NCI-H1105 treated with DMSO at 0.1 percent for 48 hours (cell line): ENCODE measurements at regions not wholly inside any gene's neighbourhood (a gene's known extent, or its start where the extent isn't known, plus 50 kb on each side); places are given as distances from the start of the nearest gene placed in this dataset.
"Not testable (repeated sequence)": the region's sequence is repeated elsewhere in the genome, so short reads cannot be mapped to it uniquely, and the experiment has no call there.

ENCODE experiments used
- DNase-seq: peaks from one replicate; lab custom pipeline; 2025; lab: John Stamatoyannopoulos, UW

DNA sequence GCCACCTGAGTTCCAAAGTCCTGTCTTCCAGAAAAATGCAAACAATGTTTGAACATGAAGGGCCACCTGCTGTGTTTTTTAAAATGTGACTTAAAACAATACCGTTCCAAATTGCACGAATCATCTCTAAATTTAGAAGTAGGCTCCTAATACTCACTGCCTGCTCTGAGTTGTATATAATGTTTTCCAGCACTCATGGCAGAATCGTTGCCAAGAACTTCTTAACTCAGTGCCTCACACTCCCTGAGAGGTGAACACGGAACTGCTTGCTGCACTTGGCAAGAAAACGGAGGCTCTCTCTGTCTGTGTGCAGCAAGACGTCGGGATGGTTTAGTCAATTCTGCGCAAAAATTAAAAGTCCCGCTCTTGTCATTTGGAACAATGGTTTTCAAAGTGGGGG is 757.3 kb upstream of the AUTS2 start:
- no peak for DNase-seq

DNA sequence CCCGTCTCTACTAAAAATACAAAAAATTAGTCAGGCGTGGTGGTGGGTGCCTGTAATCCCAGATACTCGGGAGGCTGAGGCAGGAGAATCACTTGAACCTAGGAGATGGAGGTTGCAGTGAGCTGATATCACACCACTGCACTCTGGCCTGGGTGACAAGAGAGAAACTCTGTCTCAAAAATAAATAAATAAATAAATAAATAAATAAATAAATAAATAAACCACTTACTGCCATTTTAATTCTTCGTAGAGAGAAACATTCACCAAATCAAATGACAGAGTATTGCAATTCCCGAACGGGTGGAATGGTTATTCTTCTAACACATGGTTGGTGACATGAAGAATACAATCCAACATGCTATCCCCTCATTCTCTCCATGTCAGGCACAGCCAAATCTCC is 754.3 kb upstream of the AUTS2 start:
- DNase-seq: not testable (repeated sequence)

DNA sequence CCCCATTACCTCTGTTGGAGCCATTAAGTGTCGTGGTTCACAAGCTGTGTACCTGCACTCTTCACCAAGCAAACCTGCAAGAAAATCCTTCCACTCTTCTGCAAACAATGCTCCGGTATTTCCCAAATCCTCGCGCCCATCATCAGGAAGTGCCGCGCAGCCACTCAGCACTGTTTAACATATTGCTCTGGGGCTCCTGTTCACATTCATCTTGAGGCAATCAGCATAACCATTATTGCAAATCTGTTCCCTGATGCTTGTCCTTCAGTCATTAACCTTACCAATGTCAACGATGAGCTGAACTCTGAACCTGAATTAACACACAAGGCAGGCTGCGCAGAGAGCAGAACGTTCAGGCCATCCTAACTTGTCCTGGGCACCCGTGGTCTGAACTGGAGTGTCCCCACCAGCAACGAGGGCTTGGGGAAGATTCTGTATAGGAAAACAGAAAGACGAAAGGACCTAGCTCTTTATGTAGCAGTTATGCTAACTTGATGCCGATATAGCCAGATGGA is 751.4 kb upstream of the AUTS2 start:
- no peak for DNase-seq

DNA sequence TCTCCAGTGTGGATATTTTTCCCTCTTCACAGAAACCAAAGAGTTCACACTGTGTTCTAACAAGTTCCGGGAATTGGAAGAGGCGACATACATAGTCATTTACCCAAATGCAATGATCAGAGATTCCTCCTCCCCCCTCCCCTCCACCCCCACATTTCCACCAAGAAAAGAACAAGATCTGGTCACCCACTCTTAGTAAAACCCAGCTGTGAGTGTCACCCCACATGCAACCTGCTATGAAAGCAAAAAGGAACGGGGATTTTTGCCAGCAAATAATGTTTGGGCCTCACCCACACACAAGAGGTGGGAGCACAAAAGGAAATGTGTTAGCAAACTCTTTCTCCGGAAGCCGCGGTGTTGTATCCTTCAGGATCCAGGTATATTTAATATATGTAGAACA is 745.0 kb upstream of the AUTS2 start:
- no peak for DNase-seq

DNA sequence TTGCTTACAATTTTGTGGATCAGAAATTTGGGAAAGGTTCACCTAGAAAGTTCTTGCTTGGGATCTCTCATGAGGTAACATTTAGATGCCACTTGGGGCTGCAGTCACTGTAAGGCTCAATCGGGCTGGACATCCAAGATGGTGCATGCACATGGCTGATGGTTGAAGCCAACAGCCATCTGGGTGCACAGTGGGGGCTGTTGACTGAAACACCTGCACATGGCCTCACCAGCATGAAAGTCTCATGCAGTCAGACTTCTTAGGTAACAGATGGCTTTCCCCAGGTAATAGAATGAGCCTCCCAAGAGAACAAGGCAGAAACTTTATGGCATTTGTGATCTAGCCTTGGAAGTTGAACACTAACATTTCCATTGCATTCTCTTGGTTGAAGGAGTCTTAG is 740.7 kb upstream of the AUTS2 start:
- no peak for DNase-seq

DNA sequence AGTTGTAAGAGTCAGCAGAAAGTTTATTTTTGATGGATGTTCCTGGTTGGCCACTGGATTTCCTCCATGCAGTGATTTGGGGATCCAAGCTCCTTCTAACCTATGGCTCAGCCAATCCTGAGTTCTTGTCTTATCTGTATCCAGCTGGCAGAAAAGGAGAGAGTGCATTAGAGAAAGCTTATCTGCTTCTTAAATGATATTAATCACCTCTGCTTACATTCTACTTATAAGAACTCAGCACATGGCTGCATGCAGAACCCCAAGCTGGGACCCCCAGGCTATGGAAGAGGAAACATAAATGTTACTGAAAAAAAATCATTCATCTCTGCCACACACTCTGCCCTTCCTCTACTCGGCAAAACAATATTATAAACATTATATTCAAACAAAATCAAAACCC is 739.8 kb upstream of the AUTS2 start:
- no peak for DNase-seq

DNA sequence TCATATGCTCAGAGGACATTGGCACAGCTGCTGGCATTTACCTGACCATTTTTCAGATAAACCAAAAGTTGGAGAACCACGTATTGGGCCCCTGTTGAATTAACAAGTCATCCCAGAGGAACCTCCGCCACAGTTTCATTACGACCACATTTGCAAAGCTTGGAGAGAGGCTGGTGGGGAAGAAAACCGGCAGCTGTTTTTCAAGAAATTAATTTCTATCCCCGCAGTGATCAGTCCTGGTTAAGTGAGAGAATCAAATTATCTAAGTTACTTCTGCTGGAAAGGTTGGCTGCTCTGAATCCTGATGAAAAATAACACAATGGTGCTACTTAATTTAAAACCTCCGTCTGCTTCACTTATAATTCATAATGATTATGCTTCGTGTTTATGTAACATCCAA is 737.1 kb upstream of the AUTS2 start:
- DNase-seq: no peak

DNA sequence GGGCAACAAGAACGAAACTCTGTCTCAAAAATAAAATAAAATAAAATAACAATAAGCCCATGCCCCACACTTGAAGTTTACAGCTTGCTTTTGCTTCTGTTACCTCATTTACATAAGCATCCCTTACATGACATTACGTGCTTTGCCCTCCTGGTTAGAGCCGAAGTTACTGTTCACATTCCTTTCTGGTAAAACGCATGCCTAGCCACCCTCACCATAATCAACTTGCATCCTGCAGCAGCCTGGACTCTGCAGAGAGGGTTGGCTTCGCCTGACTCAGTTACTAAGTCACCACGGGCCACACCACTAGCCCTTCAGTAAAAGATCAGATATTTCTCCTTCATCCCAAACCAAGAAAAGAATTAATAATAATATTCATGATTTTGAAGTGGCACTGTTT is 736.0 kb upstream of the AUTS2 start:
- DNase-seq: no peak

DNA sequence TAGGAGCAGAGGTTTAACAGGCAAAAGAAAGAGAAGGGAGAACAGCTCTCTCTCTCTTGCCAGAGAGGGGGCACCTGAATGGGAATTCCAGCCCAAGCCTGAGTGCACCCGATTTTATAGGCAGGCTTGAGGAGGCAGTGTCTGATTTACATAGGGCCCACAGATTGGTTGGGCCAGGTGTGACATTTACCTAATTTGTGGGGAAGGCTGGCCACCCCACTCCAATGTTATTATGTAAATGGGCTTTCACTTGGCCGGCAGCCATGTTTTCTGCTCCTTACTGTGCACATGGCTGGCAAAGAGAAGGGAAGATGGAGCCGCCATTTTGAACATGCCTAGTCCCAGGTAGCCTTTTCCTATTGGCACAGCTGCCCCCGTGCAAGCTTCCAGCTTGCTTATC is 735.5 kb upstream of the AUTS2 start:
- DNase-seq: peak; percentile 37

DNA sequence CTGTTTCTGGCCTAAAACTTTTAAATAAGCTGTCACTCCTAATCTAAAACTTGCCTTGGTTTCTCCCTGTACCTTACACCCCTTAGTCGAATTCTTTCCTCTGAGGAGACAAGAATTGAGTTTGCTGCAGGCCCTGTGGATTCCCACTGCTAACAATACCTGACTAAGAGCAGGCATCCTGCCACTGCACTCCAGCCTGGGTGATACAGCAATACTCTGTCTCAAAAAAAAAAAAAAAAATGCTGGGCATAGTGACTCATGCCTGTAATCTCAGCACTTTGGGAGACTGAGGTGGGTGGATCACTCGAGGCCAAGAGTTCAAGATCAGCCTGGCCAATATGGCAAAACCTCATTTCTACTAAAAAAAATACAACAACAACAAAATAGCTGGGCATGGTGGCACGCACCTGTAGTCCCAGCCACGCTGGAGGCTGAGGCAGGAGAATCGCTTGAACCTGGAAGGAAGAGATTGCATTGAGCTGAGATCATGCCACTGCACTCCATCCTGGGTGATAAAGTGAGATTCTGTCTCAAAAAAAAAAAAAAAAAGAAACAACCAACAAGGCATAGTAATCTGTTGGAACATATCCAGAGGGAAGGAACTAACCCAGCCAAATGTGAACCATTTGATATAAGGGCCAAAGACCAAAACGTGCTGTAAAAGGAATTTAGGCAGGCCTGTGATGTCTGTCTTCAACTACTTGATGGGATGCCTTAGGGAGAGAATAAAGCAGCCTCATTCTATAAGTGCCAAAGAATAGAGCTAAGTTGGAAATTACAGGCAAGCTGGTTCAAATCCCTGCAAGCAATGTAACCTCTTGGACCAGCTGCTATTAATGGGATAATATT is 732.7 kb upstream of the AUTS2 start:
- no peak for DNase-seq

DNA sequence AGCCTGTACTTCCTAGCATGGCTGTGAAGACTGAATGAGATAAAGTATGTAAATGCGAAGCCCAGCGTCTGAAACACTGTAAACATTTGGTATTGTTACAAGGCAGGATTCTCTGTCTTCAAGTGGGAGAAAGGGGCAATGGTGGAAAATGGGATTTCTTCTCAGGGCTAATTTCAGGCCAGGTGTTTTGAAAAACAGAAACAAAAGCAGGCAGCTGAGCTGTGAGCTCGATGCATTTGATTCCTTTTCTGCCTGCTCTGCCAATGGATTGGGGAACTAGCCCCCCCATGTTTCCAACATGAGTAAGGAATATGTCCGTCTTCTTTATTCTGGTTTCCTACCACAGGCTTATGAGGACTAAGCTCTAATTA is 732.1 kb upstream of the AUTS2 start:
- peak; percentile 94 for DNase-seq

DNA sequence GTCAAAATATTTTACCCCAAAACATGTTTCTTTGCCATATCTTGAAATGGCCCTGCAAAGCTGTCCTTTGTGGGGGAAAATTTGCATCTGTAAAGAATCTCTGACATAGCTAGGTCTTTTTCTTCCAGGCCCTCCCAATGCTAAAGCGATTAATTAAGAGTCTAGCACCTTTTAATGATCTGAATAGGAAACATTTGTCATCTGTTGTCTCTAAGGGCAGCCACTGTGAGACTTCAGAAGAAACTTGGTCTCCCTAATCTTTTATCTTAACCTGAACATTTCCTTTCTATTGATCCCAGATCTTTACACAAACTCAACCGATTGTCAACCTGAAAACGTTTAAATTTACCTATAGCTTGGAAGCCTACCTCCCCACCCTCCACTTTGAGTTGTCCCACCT is 731.6 kb upstream of the AUTS2 start:
- not testable (repeated sequence) for DNase-seq

DNA sequence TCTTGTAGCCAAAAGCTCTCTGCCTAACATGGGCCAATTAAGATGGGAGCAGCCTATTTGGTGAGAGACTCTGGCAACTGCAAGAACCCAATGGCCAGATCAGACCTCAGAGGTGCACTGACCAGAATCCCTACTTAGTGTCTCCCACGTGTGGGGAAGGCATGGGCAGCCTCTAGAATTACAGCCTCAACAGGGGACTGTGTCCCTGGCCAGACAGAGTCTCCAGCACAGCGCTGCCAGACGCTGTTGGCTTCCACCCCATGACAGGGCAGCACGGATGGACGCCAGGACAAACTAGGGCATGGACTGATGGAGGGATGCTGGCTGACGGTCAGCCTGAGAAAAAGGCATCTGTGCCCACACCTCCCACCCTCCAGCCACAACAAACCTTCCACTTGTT is 729.3 kb upstream of the AUTS2 start:
- DNase-seq: no peak

DNA sequence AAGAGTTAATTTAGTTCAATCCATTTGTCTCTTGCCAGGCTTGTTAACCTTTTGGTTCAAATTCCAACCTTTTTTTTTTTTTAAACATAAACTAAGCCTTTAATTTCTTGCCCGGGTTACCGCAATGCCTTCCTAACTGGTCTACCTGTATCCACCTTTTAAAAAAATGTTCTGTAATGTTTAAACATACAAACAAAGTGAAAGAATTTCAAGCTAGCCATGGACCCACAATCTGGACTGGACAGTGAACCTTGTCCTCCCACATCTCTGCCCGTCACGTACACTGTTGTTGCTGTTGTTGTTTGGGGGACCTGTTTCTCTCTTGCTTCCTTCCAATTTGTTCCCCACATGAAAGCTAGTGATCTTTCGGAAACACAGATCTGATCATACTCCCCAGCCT is 724.7 kb upstream of the AUTS2 start:
- DNase-seq: no peak

DNA sequence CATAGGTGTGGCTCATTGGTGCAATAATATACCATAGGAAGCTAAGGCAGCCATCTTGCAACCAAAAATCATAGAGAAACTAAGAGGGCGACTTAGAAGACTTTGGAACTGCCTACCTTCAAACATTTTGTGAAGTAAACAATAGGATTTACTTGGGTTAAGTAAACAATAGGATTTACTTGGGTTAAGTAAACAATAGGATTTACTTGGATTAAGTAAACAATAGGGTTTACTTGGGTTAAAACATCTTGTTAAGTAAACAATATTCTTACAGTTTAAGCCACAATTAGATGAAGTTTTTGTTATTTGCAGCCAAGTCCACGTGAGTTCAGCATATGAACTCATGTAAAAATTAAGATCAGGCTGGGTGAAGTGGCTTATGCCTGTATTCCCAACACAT is 722.4 kb upstream of the AUTS2 start:
- no peak for DNase-seq

DNA sequence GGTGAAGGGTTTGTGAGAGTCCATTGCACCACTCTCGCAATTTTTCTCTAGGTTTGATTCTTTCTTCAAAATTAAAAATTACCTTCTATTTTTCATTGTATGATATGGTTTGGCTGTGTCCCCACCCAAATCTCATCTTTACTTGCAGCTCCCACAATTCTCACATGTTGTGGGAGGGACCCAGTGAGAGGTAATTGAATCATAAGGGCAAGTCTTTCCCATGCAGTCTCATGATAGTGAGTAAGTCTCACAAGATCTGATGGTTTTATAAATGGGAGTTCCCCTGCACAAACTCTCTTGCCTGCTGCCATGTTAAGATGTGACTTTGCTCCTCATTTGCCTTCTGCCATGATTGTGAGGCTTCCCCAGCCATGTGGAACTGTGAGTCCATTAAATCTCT is 711.2 kb upstream of the AUTS2 start:
- not testable (repeated sequence) for DNase-seq

DNA sequence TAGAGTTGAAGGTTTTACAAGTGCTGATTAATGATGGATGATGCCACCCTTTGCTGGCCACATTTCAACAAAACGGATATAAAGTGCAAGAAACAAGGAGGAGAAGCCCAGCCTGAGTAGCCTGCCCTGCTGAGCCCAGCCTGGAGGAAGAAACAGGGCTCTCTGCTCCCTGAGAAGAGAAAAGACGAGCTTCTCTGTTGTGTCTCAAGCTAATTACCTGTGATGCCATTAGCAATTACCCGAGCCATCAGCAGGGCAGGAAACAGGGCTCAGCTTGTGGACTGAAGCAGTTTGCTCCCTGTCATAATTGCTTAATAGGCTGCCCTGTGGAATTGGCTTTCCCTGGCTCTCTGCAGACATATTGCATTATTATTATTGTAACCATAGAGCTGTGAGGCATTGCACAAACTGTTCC is 709.3 kb upstream of the AUTS2 start:
- peak; percentile 87 for DNase-seq

DNA sequence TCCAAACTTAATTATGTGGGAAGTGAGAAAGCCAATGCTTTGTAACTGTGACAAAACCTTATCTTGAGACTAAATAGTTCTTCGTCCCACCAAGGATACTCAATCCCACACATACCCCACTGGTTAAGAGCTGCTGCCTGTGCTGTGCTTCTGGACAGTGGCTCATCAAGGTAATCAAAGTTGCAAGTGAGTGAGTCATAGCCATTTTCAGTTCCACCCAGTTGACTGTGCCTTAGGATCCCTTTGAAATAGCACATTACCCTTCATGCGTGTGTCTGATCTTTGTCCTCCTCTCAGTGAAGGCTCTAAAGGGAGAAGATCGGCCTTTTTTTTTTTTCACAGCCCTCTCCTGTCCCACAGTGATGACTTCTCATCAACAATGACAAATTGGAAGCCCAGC is 706.0 kb upstream of the AUTS2 start:
- no peak for DNase-seq

DNA sequence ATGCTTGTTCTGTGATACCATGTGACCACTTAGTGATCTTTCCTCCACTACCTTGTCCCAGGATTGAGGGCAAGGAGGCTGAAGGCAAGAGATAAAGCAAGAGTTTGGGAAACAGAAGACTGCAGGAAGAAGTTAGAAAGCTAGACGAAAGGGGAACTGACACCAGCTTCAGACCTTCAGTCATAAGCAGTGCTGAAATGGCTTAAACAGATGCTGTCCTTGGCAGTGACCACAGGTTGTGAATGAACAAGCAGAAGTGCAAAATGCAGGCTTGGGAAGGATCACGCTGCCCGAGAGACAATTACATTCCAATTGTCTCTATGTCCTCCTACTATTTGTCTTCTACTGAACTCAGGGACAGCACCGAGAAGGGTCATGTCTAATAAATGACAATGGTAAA is 704.9 kb upstream of the AUTS2 start:
- no peak for DNase-seq

DNA sequence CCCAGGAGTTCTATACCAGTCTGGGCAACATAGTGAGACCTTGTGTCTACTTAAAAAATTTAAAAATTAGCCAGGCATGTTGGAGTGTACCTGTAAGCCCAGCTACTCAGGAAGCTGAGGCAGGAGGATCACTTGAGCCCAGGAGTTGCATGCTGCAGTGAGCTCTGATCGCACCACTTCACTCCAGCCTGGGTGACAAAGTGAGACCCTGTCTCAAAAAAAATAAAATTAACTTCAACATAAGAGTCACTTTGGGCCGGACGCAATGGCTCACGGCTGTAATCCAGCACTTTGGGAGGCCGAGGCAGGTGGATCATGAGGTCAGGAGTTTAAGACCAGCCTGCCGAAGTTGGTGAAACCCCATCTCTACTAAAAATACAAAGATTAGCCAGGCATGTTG is 699.1 kb upstream of the AUTS2 start:
- DNase-seq: not testable (repeated sequence)

DNA sequence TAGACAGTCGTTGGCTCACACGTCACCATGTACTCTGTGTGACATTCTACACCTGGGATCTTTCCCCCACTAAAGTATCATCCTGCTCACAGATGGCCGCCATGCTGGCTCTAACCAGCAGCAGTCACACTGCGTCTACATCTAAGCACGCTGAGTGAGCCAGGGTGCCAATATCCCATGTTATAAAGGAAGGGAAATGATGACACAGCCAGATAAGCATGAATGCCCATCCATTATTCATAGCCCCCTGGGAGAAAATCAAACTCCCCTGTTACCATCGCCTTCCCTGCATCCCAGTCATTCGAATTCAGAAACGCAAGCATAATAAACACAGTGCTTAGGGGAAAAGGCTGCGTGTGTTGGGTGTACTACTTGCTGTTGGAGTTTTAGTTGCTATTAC is 698.2 kb upstream of the AUTS2 start:
- no peak for DNase-seq

DNA sequence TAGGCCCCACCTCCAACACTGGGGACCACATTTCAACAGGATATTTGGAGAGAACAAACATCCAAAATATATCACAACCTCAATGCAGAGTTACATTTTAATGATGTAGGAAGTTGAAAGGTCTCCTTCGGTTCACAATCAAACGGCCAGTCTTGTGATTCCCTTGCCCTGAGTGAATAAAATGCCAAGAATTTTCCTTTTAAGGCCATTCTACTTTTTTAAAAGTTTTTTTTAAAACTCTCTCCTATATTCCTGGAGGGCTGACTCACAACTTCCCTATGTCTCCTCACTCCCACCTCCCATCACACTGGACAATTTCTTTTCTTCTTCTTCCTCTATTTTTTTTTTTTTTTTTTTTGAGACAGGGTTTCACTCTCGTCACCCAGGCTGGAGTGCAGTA is 693.6 kb upstream of the AUTS2 start:
- no peak for DNase-seq

DNA sequence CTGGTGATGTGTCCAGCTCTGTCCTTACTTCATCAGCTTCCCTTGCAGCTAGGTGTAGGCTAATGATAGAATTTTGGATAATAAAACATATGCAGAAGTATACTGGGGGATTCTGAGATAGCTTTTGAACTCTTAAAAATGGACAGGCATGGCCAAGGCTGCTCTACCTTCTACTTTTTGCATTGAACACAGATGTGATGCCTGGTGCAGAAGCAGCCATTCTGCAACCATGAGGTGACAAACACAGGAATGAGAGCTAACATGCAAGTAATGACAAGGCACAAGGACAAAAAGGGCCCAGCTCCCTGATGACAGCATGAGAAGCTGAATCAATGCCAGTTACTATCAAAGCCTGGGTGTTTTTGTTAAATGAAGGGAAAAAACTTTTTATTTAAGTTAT is 686.5 kb upstream of the AUTS2 start:
- no peak for DNase-seq

DNA sequence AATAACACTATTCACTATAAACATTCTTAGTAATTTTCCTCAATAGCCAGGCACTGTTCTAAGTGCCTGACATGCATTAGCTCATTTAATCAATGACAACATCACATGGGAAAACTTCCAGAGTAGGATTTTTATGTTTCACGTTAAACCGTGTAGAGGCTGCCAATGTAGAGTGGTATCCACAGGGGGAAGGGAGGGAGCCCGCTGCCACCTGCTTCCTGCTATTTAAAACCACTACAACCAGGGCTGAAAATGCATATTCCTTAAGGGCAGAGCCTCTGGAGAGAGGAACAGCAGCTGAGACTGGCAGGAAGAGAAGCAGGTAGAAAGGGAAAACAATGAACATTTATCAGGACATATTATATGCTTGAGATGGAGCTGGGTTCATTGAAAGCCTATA is 684.3 kb upstream of the AUTS2 start:
- DNase-seq: peak; percentile 8
